Smooth muscle cell (in vitro differentiated cells): ENCODE measurements at regions not wholly inside any gene's neighbourhood (a gene's known extent, or its start where the extent isn't known, plus 50 kb on each side); places are given as distances from the start of the nearest gene placed in this dataset.
A peak's percentile ranks its signal among the peaks of the same experiment; 100 is the strongest.

Experiments used
- DNase-seq: peaks from one replicate; lab custom pipeline; 2025; ENCODE audit not compliant: unreplicated experiment; lab: John Stamatoyannopoulos, UW
- H2AFZ ChIP-seq: fragments of 200-600 bp; sonication (generic); 2 replicates; pipeline ENCODE4 v1.6.0; 2016; ENCODE audit warnings: antibody characterized with exemption, low read depth, mild to moderate bottlenecking
- H3F3A ChIP-seq: fragments of 200-600 bp; sonication (generic); 2 replicates; pipeline ENCODE4 v1.6.0; 2017; ENCODE audit warnings: antibody characterized with exemption, low read depth
- H3K27ac ChIP-seq: fragments of 200-600 bp; sonication (generic); 2 replicates; pipeline ENCODE4 v1.5.1; 2016; ENCODE audit warnings: low read depth, mild to moderate bottlenecking
- H3K27me3 ChIP-seq: fragments of 200-600 bp; sonication (generic); 2 replicates; pipeline ENCODE4 v1.6.1; 2016; ENCODE audit warnings: low read depth, mild to moderate bottlenecking
- H3K36me3 ChIP-seq: fragments of 200-600 bp; sonication (generic); 2 replicates; pipeline ENCODE4 v1.5.1; 2016; ENCODE audit warnings: low read depth
- H3K4me1 ChIP-seq: fragments of 200-600 bp; sonication (generic); 2 replicates; pipeline ENCODE4 v1.5.1; 2016; ENCODE audit warnings: low read depth
- H3K4me2 ChIP-seq: fragments of 200-600 bp; sonication (generic); 2 replicates; pipeline ENCODE4 v1.6.0; 2016; ENCODE audit warnings: mild to moderate bottlenecking
- H3K4me3 ChIP-seq: fragments of 200-600 bp; sonication (generic); 2 replicates; pipeline ENCODE4 v1.5.1; 2016; ENCODE audit warnings: mild to moderate bottlenecking
- H3K79me2 ChIP-seq: fragments of 200-600 bp; sonication (generic); 2 replicates; pipeline ENCODE4 v1.6.0; 2016; ENCODE audit warnings: low read depth, mild to moderate bottlenecking
- H3K9ac ChIP-seq: fragments of 200-600 bp; sonication (generic); 2 replicates; pipeline ENCODE4 v1.6.0; 2016; ENCODE audit warnings: low read depth
- H3K9me3 ChIP-seq: fragments of 200-600 bp; sonication (generic); replicated peaks from 2 replicates; pipeline ENCODE4 v1.5.1; 2016; ENCODE audit warnings: low read depth
- H4K20me1 ChIP-seq: fragments of 200-600 bp; sonication (generic); 2 replicates; pipeline ENCODE4 v1.6.0; 2016; ENCODE audit warnings: low read depth
- WGBS: methylation state at CpG from one replicate; pipeline ENCODE4 v1.1.7; 2016; ENCODE audit warnings: low lambda C conversion rate; 5-methylcytosine and 5-hydroxymethylcytosine counted together
- TF ChIP-seq, protein P1 (sequence below): fragments of 200-600 bp; sonication (generic); IDR thresholded peaks from 2 replicates; pipeline ENCODE4 v1.5.1; 2017; ENCODE audit warnings: borderline replicate concordance, mild to moderate bottlenecking, antibody characterized with exemption; ENCODE audit not compliant: insufficient read depth, poor library complexity, severe bottlenecking

DNA sequence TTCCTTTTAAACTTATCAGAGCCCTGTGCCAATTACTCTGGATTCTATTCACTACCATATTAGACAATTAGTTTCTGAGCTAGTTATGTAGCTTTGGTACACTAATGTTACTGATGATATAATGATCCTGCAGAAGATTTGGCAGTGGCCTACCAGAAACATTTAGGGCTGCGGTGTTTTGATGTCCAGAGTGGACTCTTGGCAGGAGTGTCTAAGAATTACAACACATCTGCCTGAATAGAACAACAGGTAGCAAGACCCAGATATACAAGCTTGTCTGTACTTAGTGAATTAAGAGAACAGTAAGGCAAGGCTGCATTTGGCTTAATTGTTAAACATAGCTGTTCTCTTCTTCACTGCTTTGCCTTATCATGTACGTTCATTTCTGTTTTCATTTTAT lies 691.6 kb upstream of the FBXO33 start:
- no peak overlapping the region for H3K9ac ChIP-seq
- WGBS, result 93% methylated on average over 2 of the region's 2 CpGs
- no peaks in the 10 kb centered on the region for H3F3A ChIP-seq
- no peaks in the 10 kb centered on the region for H4K20me1 ChIP-seq
- H3K27me3 ChIP-seq, result no peaks in the 10 kb centered on the region
- no peaks in the 10 kb centered on the region for H3K9me3 ChIP-seq
- H3K4me3 ChIP-seq, result no peak overlapping the region
- H2AFZ ChIP-seq, result no peak overlapping the region
- TF ChIP-seq, protein P1, sequence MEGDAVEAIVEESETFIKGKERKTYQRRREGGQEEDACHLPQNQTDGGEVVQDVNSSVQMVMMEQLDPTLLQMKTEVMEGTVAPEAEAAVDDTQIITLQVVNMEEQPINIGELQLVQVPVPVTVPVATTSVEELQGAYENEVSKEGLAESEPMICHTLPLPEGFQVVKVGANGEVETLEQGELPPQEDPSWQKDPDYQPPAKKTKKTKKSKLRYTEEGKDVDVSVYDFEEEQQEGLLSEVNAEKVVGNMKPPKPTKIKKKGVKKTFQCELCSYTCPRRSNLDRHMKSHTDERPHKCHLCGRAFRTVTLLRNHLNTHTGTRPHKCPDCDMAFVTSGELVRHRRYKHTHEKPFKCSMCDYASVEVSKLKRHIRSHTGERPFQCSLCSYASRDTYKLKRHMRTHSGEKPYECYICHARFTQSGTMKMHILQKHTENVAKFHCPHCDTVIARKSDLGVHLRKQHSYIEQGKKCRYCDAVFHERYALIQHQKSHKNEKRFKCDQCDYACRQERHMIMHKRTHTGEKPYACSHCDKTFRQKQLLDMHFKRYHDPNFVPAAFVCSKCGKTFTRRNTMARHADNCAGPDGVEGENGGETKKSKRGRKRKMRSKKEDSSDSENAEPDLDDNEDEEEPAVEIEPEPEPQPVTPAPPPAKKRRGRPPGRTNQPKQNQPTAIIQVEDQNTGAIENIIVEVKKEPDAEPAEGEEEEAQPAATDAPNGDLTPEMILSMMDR, result no peak
- H3K79me2 ChIP-seq, result no peaks in the 10 kb centered on the region
- DNase-seq, result no peak
- H3K27ac ChIP-seq, result no peak overlapping the region
- H3K36me3 ChIP-seq, result no peaks in the 10 kb centered on the region
- H3K4me1 ChIP-seq, result peaks cover 5% of the 10 kb centered on the region
- H3K4me2 ChIP-seq, result no peak overlapping the region

DNA sequence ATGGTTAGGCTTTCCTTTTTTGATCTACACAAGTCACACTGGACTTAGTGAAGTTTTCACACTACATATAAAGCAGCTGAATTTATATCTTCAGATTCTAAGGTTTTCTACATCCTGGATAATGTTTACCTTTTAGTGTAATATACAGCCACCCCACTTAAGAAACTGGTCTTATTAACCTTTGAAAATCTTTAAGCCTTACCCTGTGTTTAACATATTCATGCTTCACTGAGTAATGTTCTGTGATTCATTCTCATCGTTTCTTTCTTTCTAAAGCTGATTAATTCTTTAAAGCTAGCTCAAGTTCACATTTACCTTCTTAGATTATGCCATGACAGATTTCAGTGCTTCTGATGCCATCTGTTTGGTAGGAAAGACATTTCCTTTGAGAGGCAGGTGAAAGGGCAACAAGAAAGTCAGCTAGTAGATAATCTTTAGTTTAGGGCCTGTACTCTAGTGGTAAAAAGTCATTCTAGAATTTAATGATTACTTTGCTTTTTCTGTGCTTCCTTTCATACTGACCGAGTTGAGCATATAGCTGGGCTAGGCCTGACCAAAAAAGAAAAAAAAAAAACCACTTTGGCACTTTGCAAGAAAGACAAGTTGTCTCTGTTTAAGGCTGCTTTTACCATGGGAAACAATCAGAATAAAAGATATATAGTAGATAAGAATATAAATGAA lies 690.9 kb upstream of the FBXO33 start:
- Histone ChIP-seq H3K79me2 (no peaks in the 10 kb centered on the region), H3F3A (no peaks in the 10 kb centered on the region), H3K4me3 (no peak overlapping the region), H3K9ac (no peak overlapping the region), H3K9me3 (no peaks in the 10 kb centered on the region), H3K27ac (peak overlapping the region; percentile 75), H3K4me2 (peak overlapping the region; percentile 31), H3K27me3 (no peaks in the 10 kb centered on the region), H2AFZ (no peak overlapping the region), H3K36me3 (no peaks in the 10 kb centered on the region), H3K4me1 (peaks cover 5% of the 10 kb centered on the region), H4K20me1 (no peaks in the 10 kb centered on the region)
- DNase-seq, result no peak
- TF ChIP-seq, protein P1, result no peak
- WGBS, result 35% methylated on average over 2 of the region's 2 CpGs

DNA sequence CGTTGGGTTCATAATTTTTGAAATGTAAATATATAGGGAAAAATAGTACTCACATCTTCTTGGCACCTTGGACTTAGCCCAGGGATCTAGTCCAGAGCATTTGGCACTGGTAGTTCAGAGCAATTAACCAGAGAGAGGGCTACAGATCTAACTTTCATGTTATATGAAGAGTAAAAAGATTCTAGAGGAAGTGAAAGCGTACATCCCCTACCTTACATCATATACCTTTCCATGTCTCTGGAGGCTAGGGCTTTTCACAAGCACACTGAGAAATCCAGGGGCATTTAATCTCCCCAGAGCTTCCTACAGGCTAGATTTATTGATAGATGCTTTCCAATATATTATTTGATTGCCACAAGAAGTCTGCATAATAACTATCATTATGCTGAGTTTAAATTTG lies 687.5 kb upstream of the FBXO33 start:
- Histone ChIP-seq H2AFZ (no peak overlapping the region), H3K4me2 (no peak overlapping the region), H3F3A (no peaks in the 10 kb centered on the region), H4K20me1 (no peaks in the 10 kb centered on the region), H3K9ac (no peak overlapping the region), H3K9me3 (no peaks in the 10 kb centered on the region), H3K4me1 (peaks cover 5% of the 10 kb centered on the region), H3K4me3 (no peak overlapping the region), H3K27ac (no peak overlapping the region), H3K79me2 (no peaks in the 10 kb centered on the region), H3K36me3 (no peaks in the 10 kb centered on the region), H3K27me3 (no peaks in the 10 kb centered on the region)
- TF ChIP-seq, protein P1, result no peak
- no peak for DNase-seq
- 84% methylated on average over 2 of the region's 2 CpGs for WGBS

DNA sequence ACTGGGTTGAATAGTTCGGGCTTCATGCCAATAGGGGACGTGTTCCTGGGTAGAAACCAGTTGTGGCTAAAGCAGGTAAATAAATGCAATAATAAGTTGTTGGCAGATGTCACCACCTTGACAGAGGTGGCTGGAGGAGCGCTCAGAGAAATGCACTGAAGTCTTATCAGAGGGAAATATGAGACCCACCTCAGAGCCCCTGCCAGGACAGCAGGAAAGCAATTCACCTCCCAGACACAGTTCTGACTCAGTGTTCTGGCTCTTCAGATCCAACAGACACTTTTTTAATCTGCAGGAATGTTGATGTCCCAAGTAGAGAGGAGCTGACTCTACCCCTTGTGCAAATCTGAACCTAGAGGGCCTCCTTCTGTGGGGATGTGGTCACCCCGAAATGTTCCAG lies 687.1 kb upstream of the FBXO33 start:
- TF ChIP-seq, protein P1, result no peak
- Histone ChIP-seq H3K27ac (no peak overlapping the region), H3K36me3 (no peaks in the 10 kb centered on the region), H3K9me3 (no peaks in the 10 kb centered on the region), H2AFZ (no peak overlapping the region), H3K79me2 (no peaks in the 10 kb centered on the region), H3F3A (no peaks in the 10 kb centered on the region), H3K9ac (no peak overlapping the region), H4K20me1 (no peaks in the 10 kb centered on the region), H3K4me3 (no peak overlapping the region), H3K4me1 (peaks cover 5% of the 10 kb centered on the region), H3K27me3 (no peaks in the 10 kb centered on the region), H3K4me2 (no peak overlapping the region)
- no peak for DNase-seq
- 73% methylated on average over 4 of the region's 4 CpGs for WGBS
